HepG2 (cell line): ENCODE measurements at regions not wholly inside any gene's neighbourhood (a gene's known extent, or its start where the extent isn't known, plus 50 kb on each side); places are given as distances from the start of the nearest gene placed in this dataset.

Experiments
- ATAC-seq: fragments of 200-7000 bp; cut with Tn5 transposase; 3 replicates; pipeline ENCODE4 v1.9.1; 2020; ENCODE audit warnings: mild to moderate bottlenecking, moderate library complexity
- BruUV-seq: library from RNA; stranded (reverse); fragments of 400-500 nt; replicated peaks from 2 replicates; lab custom pipeline; 2021; lab: Mats Ljungman, UMichigan
- CTCF ChIA-PET: fragments of 300-600 bp; formaldehyde crosslinking; extraction: SDS; loops from one replicate; lab custom pipeline; 2021; ENCODE audit warnings: low total read pairs, inconsistent platforms, low intra/inter-chr PET ratio; lab: Yijun Ruan, JAX
- POLR2A ChIA-PET: fragments of 350-600 bp; sonication (Branson Sonifier 250); formaldehyde crosslinking; loops from one replicate; lab custom pipeline; 2020; ENCODE audit warnings: antibody characterized with exemption, inconsistent platforms; lab: Yijun Ruan, JAX
- DNase-seq: peaks from one replicate; pipeline ENCODE4 v3.0.0-alpha.2; 2015; ENCODE audit warnings: low spot score
- FAIRE-seq: peaks from 3 replicates; lab custom pipeline; 2011; peaks lifted over from hg19 to GRCh38; lab: Jason Lieb, UNC
- H2AFZ ChIP-seq: one replicate; pipeline ENCODE4 v1.6.1; 2011; ENCODE audit warnings: low read length, inconsistent platforms
- H3K27ac ChIP-seq: fragments of 300-600 bp; 3 replicates; pipeline ENCODE4 v1.8.0; 2011; ENCODE audit warnings: mixed run types, mild to moderate bottlenecking, mixed read lengths, low read length, inconsistent platforms; ENCODE audit not compliant: insufficient read depth; ENCODE audit errors: extremely low read length
- H3K27me3 ChIP-seq, 2 experiments: fragments of 200-600 bp in 1 of 2; 2 replicates in 1 of 2; 3 replicates in 1 of 2; pipeline versions ENCODE4 v1.6.0 to v1.8.0; 2011; ENCODE audit warnings: low read length in 2 of 2, mild to moderate bottlenecking in 2 of 2, moderate library complexity in 2 of 2, inconsistent platforms in 1 of 2; ENCODE audit not compliant: insufficient read depth in 2 of 2, control insufficient read depth in 1 of 2
- H3K36me3 ChIP-seq, 2 experiments: fragments of 200-600 bp in 1 of 2; replicated peaks in 1 of 2; 2 replicates in 1 of 2; 3 replicates in 1 of 2; pipeline versions ENCODE4 v1.5.1 to v1.8.0; 2011; ENCODE audit warnings: low read length in 2 of 2, inconsistent platforms in 1 of 2; ENCODE audit not compliant: insufficient read depth in 2 of 2, control insufficient read depth in 1 of 2
- H3K4me1 ChIP-seq: 2 replicates; pipeline ENCODE4 v1.5.1; 2012; ENCODE audit warnings: low read length, inconsistent platforms; ENCODE audit not compliant: insufficient read depth
- H3K4me2 ChIP-seq: 2 replicates; pipeline ENCODE4 v1.6.0; 2011; ENCODE audit warnings: low read depth, low read length, inconsistent platforms
- H3K4me3 ChIP-seq, 3 experiments: fragments of 200-600 bp in 1 of 3; sonication (generic), shearing (Covaris generic) in 1 of 3; replicated peaks in 1 of 3; 2 replicates each; pipeline ENCODE4 v1.5.1; 2011 to 2016; ENCODE audit warnings: low read length in 3 of 3, inconsistent platforms in 2 of 3, low read depth in 2 of 3, mild to moderate bottlenecking in 2 of 3, control low read depth in 1 of 3, mixed read lengths in 1 of 3; ENCODE audit not compliant: insufficient read depth in 1 of 3
- H3K79me2 ChIP-seq: one replicate; pipeline ENCODE4 v1.6.1; 2011; ENCODE audit warnings: low read length, inconsistent platforms; ENCODE audit not compliant: insufficient read depth
- H3K9ac ChIP-seq: 2 replicates; pipeline ENCODE4 v1.6.0; 2011; ENCODE audit warnings: mild to moderate bottlenecking, low read depth, low read length, inconsistent platforms; ENCODE audit not compliant: insufficient read depth
- H3K9me3 ChIP-seq: 2 replicates; pipeline ENCODE4 v1.5.1; 2012; ENCODE audit warnings: mild to moderate bottlenecking, low read length
- H4K20me1 ChIP-seq: 2 replicates; pipeline ENCODE4 v1.6.0; 2011; ENCODE audit warnings: inconsistent platforms, mild to moderate bottlenecking, low read length, moderate library complexity; ENCODE audit not compliant: insufficient read depth
- CTCF ChIP-seq: sonication (generic); formaldehyde crosslinking; IDR thresholded peaks from 2 replicates; pipeline ENCODE4 v1.5.0; 2020; ENCODE audit warnings: mild to moderate bottlenecking, missing genetic modification reagents, moderate library complexity
- HMGXB3 ChIP-seq: sonication (generic); formaldehyde crosslinking; IDR thresholded peaks from 2 replicates; pipeline ENCODE4 v1.4.0; 2020; ENCODE audit warnings: missing genetic modification reagents, borderline replicate concordance
- KDM5B ChIP-seq: sonication (generic); formaldehyde crosslinking; IDR thresholded peaks from 2 replicates; pipeline ENCODE4 v1.4.0; 2020; ENCODE audit warnings: missing genetic modification reagents, mild to moderate bottlenecking, borderline replicate concordance
- MAFG ChIP-seq: sonication (generic); formaldehyde crosslinking; IDR thresholded peaks from 2 replicates; pipeline ENCODE4 v1.5.1; 2020; ENCODE audit warnings: mild to moderate bottlenecking, missing genetic modification reagents
- SIX4 ChIP-seq: sonication (generic); formaldehyde crosslinking; IDR thresholded peaks from 2 replicates; pipeline ENCODE4 v1.4.0; 2020; ENCODE audit warnings: missing genetic modification reagents
- WGBS: methylation state at CpG from one replicate; pipeline ENCODE4 v1.1.6; 2017; ENCODE audit warnings: low lambda C conversion rate; 5-methylcytosine and 5-hydroxymethylcytosine counted together
- in situ Hi-C: cut with HindIII; loops from 2 replicates; pipeline ENCODE4 v1.10.0; 2017; ENCODE audit warnings: low pct_unique_long_range_greater_than_20kb; ENCODE audit not compliant: extremely low pct_ligation_motif_present
- intact Hi-C: fragments of 100-400 bp; cut with micrococcal nuclease; formaldehyde crosslinking; loops from one replicate; pipeline ENCODE4 v1.10.0; 2022; ENCODE audit not compliant: unreplicated experiment

DNA sequence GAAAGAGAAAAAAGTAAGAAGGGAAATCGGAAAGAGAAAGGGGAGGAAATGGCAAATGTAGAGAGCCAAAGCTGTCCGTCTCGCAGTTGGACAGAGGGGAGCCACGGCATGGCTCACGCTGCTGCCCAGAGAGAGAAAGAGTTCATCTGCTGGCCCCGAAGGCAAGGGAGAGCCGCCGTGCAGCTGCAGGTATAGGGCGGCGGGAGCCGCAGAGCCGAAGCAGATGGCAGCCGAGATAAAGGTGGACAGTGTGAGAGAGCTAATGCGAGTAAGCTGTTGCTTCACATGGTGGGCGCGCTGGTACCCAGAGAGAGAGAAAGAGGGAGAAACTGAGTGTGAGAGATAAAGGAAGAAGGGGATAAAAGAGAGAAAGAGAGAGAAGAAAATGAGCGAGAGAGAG, 188.4 kb upstream of the PPP1R26 start (continued):
- TF ChIP-seq HMGXB3 (CRISPR knock-in tag), result no peak
- no peak for TF ChIP-seq CTCF (CRISPR knock-in tag)
- no peak for TF ChIP-seq KDM5B (CRISPR knock-in tag)
- no peak for TF ChIP-seq SIX4 (CRISPR knock-in tag)
- TF ChIP-seq, all 625 proteins: peak for 0

DNA sequence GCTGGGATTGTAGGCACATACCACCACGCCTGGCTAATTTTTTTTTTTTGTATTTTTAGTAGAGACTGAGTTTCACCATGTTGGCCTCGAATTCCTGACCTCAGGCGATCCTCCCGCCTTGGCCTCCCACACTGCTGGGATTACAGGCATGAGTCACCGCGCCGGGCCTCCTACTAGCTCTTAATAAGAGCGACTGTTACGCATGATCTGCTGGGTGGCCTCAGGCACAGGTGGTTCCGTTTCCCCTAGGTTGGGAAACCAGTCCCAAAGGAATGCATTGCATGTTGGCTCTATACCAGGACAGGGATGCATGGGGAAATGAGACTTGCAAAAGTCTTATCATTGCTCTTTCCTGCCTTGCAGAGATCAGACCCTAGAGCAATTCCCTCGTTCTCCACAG, 184.7 kb upstream of the PPP1R26 start:
- Histone ChIP-seq H3K36me3 (no peaks in the 10 kb centered on the region), H3K4me2 (no peak overlapping the region), H3K9ac (no peak overlapping the region), H3K27ac (no peak overlapping the region), H2AFZ (no peak overlapping the region), H3K79me2 (no peaks in the 10 kb centered on the region), H3K27me3 (peaks cover 10 to 83% of the 10 kb centered on the region in 2 experiments), H3K9me3 (no peaks in the 10 kb centered on the region), H3K4me3 (no peak overlapping the region), H4K20me1 (no peaks in the 10 kb centered on the region), H3K4me1 (no peaks in the 10 kb centered on the region)
- 55% methylated on average over 11 of the region's 11 CpGs for WGBS
- intact Hi-C loops (no loop called here), in situ Hi-C loops (no loop called here)
- no peak for DNase-seq
- no peak for TF ChIP-seq MAFG (CRISPR knock-in tag)
- no peak for FAIRE-seq
- ATAC-seq, result no peak
- BruUV-seq, result no TSS peak
- POLR2A ChIA-PET, result no interaction called here
- CTCF ChIA-PET, result no interaction called here
